ENCODE measurements at regions not wholly inside any gene's neighbourhood (a gene's known extent, or its start where the extent isn't known, plus 50 kb on each side); places are given as distances from the start of the nearest gene placed in this dataset.

GRCh38 chr10:132482090-132482800 lies 55.3 kb upstream of the INPP5A start:
- ATAC-seq: peak; percentile 83
- no peak for DNase-seq
- intact Hi-C loops (cut with micrococcal nuclease): no loop called here

- ATAC-seq: no peak
- intact Hi-C loops (cut with micrococcal nuclease): no loop called here
Observed at GRCh38 chr10:132483394-132483793, 54.2 kb upstream of the INPP5A start.

GRCh38 chr10:132484922-132485321 lies 52.7 kb upstream of the INPP5A start:
- intact Hi-C loops (cut with micrococcal nuclease): no loop called here
- DNase-seq: no peak

More at GRCh38 chr10:132483394-132483793, 54.2 kb upstream of the INPP5A start:
- no peak for DNase-seq

GRCh38 chr10:132485391-132485790 lies 52.2 kb upstream of the INPP5A start:
- ATAC-seq: no peak

More at GRCh38 chr10:132484922-132485321, 52.7 kb upstream of the INPP5A start:
- ATAC-seq: no peak

GRCh38 chr10:132486539-132487121 lies 51.0 kb upstream of the INPP5A start:
- intact Hi-C loops (cut with micrococcal nuclease): no loop called here
- no peak for ATAC-seq
- DNase-seq: no peak

More at GRCh38 chr10:132485391-132485790, 52.2 kb upstream of the INPP5A start:
- intact Hi-C loops (cut with micrococcal nuclease): no loop called here
- no peak for DNase-seq

- no peak for ATAC-seq
- intact Hi-C loops (cut with micrococcal nuclease): no loop called here
- DNase-seq: no peak
Observed at GRCh38 chr10:132487241-132488135, 50.1 kb upstream of the INPP5A start.

Data from left ventricle myocardium superior (tissue), 1 donor.